ENCODE measurements at regions not wholly inside any gene's neighbourhood (a gene's known extent, or its start where the extent isn't known, plus 50 kb on each side); places are given as distances from the start of the nearest gene placed in this dataset.

- Histone ChIP-seq H3K9ac (ENCODE audit: low read length) (no peak overlapping the region), H3K27ac (ENCODE audit: low read length) (no peak overlapping the region), H3K4me2 (ENCODE audit: low read length) (no peak overlapping the region), H3K79me2 (ENCODE audit: low read length) (no peaks in the 10 kb centered on the region), H3F3A (ENCODE audit: low read length, unreplicated experiment) (no peaks in the 10 kb centered on the region), H2AFZ (ENCODE audit: low read length) (no peak overlapping the region), H3K9me3 (ENCODE audit: low read length) (no peaks in the 10 kb centered on the region), H3K4me3 (ENCODE audit: low read length) (no peak overlapping the region), H4K20me1 (ENCODE audit: low read length) (no peaks in the 10 kb centered on the region), H3K27me3 (ENCODE audit: low read length) (no peaks in the 10 kb centered on the region), H3K4me1 (ENCODE audit: insufficient read depth, low read length) (peaks cover 21% of the 10 kb centered on the region), H3K36me3 (ENCODE audit: low read depth, low read length) (no peaks in the 10 kb centered on the region), H3K9me2 (replicated peaks; ENCODE audit: low read length) (no peaks in the 10 kb centered on the region)
- no peak for TF ChIP-seq EZH2phosphoT487 (IDR thresholded peaks at IDR 0.05; ENCODE audit: borderline replicate concordance, low read length)
- no peak for TF ChIP-seq EZH2 (IDR thresholded peaks at IDR 0.05; ENCODE audit: low read length, unreplicated experiment)
- TF ChIP-seq CTCF (conservative IDR thresholded peaks at IDR 0.05; ENCODE audit: low read depth, low read length) = no peak
- BruUV-seq (replicated peaks) = no TSS peak
- DNase-seq = no peak
- intact Hi-C loops (cut with micrococcal nuclease) = no loop called here
- ChIA-PET POLR2A (ENCODE audit: unreplicated experiment) (no interaction called here), CTCF (no interaction called here)
- no peak for ATAC-seq
Observed at GRCh38 chr2:18704276-18704675, 114.9 kb upstream of the NT5C1B start.

GRCh38 chr2:18703555-18703954, 114.2 kb upstream of the NT5C1B start:
- ATAC-seq (no peak), DNase-seq (no peak)
- Histone ChIP-seq H3K9ac (ENCODE audit: low read length) (no peak overlapping the region), H3K36me3 (ENCODE audit: low read depth, low read length) (no peaks in the 10 kb centered on the region), H3K79me2 (ENCODE audit: low read length) (no peaks in the 10 kb centered on the region), H3K4me1 (ENCODE audit: insufficient read depth, low read length) (peaks cover 21% of the 10 kb centered on the region), H3K27ac (ENCODE audit: low read length) (no peak overlapping the region), H3K9me2 (replicated peaks; ENCODE audit: low read length) (no peaks in the 10 kb centered on the region), H3K9me3 (ENCODE audit: low read length) (no peaks in the 10 kb centered on the region), H3F3A (ENCODE audit: low read length, unreplicated experiment) (no peaks in the 10 kb centered on the region), H2AFZ (ENCODE audit: low read length) (no peak overlapping the region), H3K4me3 (ENCODE audit: low read length) (no peak overlapping the region), H4K20me1 (ENCODE audit: low read length) (no peaks in the 10 kb centered on the region), H3K4me2 (ENCODE audit: low read length) (no peak overlapping the region), H3K27me3 (ENCODE audit: low read length) (no peaks in the 10 kb centered on the region)
- ChIA-PET POLR2A (ENCODE audit: unreplicated experiment) (no interaction called here), CTCF (no interaction called here)
- no TSS peak for BruUV-seq (replicated peaks)
- TF ChIP-seq EZH2phosphoT487 (IDR thresholded peaks at IDR 0.05; ENCODE audit: borderline replicate concordance, low read length) (no peak), CTCF (conservative IDR thresholded peaks at IDR 0.05; ENCODE audit: low read depth, low read length) (no peak), EZH2 (IDR thresholded peaks at IDR 0.05; ENCODE audit: low read length, unreplicated experiment) (no peak)
- intact Hi-C loops (cut with micrococcal nuclease) = no loop called here

GRCh38 chr2:18701981-18702380, 112.6 kb upstream of the NT5C1B start:
- no TSS peak for BruUV-seq (replicated peaks)
- ATAC-seq (peak; percentile 94), DNase-seq (peak; percentile 84)
- Histone ChIP-seq H3K9ac (ENCODE audit: low read length) (no peak overlapping the region), H3K79me2 (ENCODE audit: low read length) (no peaks in the 10 kb centered on the region), H3K4me1 (ENCODE audit: insufficient read depth, low read length) (peaks cover 21% of the 10 kb centered on the region), H3K27me3 (ENCODE audit: low read length) (no peaks in the 10 kb centered on the region), H3K4me2 (ENCODE audit: low read length) (peak overlapping the region; percentile 20; the same call in 1 of the 2 replicates), H2AFZ (ENCODE audit: low read length) (no peak overlapping the region), H3F3A (ENCODE audit: low read length, unreplicated experiment) (no peaks in the 10 kb centered on the region), H3K36me3 (ENCODE audit: low read depth, low read length) (no peaks in the 10 kb centered on the region), H3K27ac (ENCODE audit: low read length) (peak overlapping the region; percentile 11; the same call in 1 of the 2 replicates), H3K9me2 (replicated peaks; ENCODE audit: low read length) (no peaks in the 10 kb centered on the region), H3K4me3 (ENCODE audit: low read length) (no peak overlapping the region), H3K9me3 (ENCODE audit: low read length) (no peaks in the 10 kb centered on the region), H4K20me1 (ENCODE audit: low read length) (no peaks in the 10 kb centered on the region)
- CTCF ChIA-PET = no interaction called here
- no peak for TF ChIP-seq EZH2phosphoT487 (IDR thresholded peaks at IDR 0.05; ENCODE audit: borderline replicate concordance, low read length)
- no peak for TF ChIP-seq CTCF (conservative IDR thresholded peaks at IDR 0.05; ENCODE audit: low read depth, low read length)
- TF ChIP-seq EZH2 (IDR thresholded peaks at IDR 0.05; ENCODE audit: low read length, unreplicated experiment) = no peak
- intact Hi-C loops (cut with micrococcal nuclease) = no loop called here
- POLR2A ChIA-PET (ENCODE audit: unreplicated experiment) = no interaction called here
